Endothelial cell of umbilical vein (primary cell): ENCODE measurements at regions not wholly inside any gene's neighbourhood (a gene's known extent, or its start where the extent isn't known, plus 50 kb on each side); places are given as distances from the start of the nearest gene placed in this dataset.
"Not testable (repeated sequence)": the region's sequence is repeated elsewhere in the genome, so short reads cannot be mapped to it uniquely, and the experiment has no call there.

Experiments used
- BruUV-seq: library from RNA; stranded (reverse); fragments of 400-500 nt; replicated peaks from 2 replicates; lab custom pipeline; 2021; lab: Mats Ljungman, UMichigan
- CTCF ChIA-PET: fragments of 300-600, 350-600 bp; sonication (Branson Sonifier 250); formaldehyde crosslinking; loops from one replicate; lab custom pipeline; 2021; ENCODE audit warnings: antibody characterized with exemption, inconsistent platforms; lab: Charles Lee
- POLR2A ChIA-PET: fragments of 300-600, 350-600 bp; sonication (Branson Sonifier 250); formaldehyde crosslinking; loops from one replicate; lab custom pipeline; 2021; ENCODE audit warnings: antibody characterized with exemption, inconsistent platforms; lab: Charles Lee
- DNase-seq: peaks from one replicate; pipeline ENCODE4 v3.0.0-alpha.2; 2011; ENCODE audit warnings: low read depth, low spot score
- FAIRE-seq: peaks from 2 replicates; lab custom pipeline; 2011; peaks lifted over from hg19 to GRCh38; lab: Jason Lieb, UNC
- H2AFZ ChIP-seq: 2 replicates; pipeline ENCODE4 v1.6.0; 2012; ENCODE audit warnings: low read depth, low read length, control low read depth, inconsistent platforms
- H3K27ac ChIP-seq: 2 replicates; pipeline ENCODE4 v1.5.1; 2011; ENCODE audit warnings: low read depth, mild to moderate bottlenecking, control low read depth, low read length, moderate library complexity; ENCODE audit not compliant: insufficient read depth
- H3K27me3 ChIP-seq, 2 experiments: 2 replicates each; pipeline versions ENCODE4 v1.6.0 to v1.6.1; 2011; ENCODE audit warnings: low read length in 2 of 2, mixed read lengths in 1 of 2; ENCODE audit not compliant: control insufficient read depth in 2 of 2, insufficient read depth in 2 of 2
- H3K36me3 ChIP-seq, 2 experiments: 2 replicates in 1 of 2; 3 replicates in 1 of 2; pipeline ENCODE4 v1.5.1; 2011; ENCODE audit warnings: low read length in 2 of 2, mild to moderate bottlenecking in 1 of 2, moderate library complexity in 1 of 2; ENCODE audit not compliant: control insufficient read depth in 2 of 2, insufficient read depth in 2 of 2; ENCODE audit errors: extremely low read depth in 1 of 2
- H3K4me1 ChIP-seq: 3 replicates; pipeline ENCODE4 v1.5.1; 2011; ENCODE audit warnings: mild to moderate bottlenecking, low read length; ENCODE audit not compliant: control insufficient read depth, insufficient read depth; ENCODE audit errors: extremely low read depth
- H3K4me2 ChIP-seq: 2 replicates; pipeline ENCODE4 v1.6.1; 2011; ENCODE audit warnings: low read length, control low read depth, mixed read lengths; ENCODE audit not compliant: insufficient read depth
- H3K4me3 ChIP-seq, 3 experiments: fragments of 200-600 bp in 1 of 3; sonication (generic), shearing (Covaris generic) in 1 of 3; replicated peaks in 1 of 3; 2 replicates each; pipeline ENCODE4 v1.5.1; 2011 to 2016; ENCODE audit warnings: control low read depth in 3 of 3, low read length in 3 of 3, mild to moderate bottlenecking in 2 of 3, inconsistent platforms in 1 of 3, low read depth in 1 of 3, moderate library complexity in 1 of 3; ENCODE audit not compliant: insufficient read depth in 1 of 3
- H3K79me2 ChIP-seq: 2 replicates; pipeline ENCODE4 v1.6.0; 2012; ENCODE audit warnings: low read length, inconsistent platforms; ENCODE audit not compliant: control insufficient read depth, insufficient read depth
- H3K9ac ChIP-seq: replicated peaks from 2 replicates; pipeline ENCODE3; 2011; ENCODE audit warnings: low read length, control low read depth; ENCODE audit not compliant: insufficient read depth; ENCODE audit errors: extremely low read depth
- H3K9me1 ChIP-seq: replicated peaks from 3 replicates; pipeline ENCODE4 v1.6.0; 2011; ENCODE audit warnings: mild to moderate bottlenecking, low read length; ENCODE audit not compliant: control insufficient read depth, insufficient read depth; ENCODE audit errors: extremely low read depth
- H3K9me3 ChIP-seq: replicated peaks from 2 replicates; pipeline ENCODE4 v1.5.1; 2012; ENCODE audit warnings: low read length, inconsistent platforms; ENCODE audit not compliant: control insufficient read depth, insufficient read depth
- H4K20me1 ChIP-seq: replicated peaks from 2 replicates; pipeline ENCODE3; 2011; ENCODE audit warnings: mild to moderate bottlenecking, low read length; ENCODE audit not compliant: control insufficient read depth, insufficient read depth; ENCODE audit errors: extremely low read depth
- CTCF ChIP-seq, 2 donors: IDR thresholded peaks; 1 replicate in 1 of 2; 2 replicates in 1 of 2; pipeline ENCODE4 v1.5.1; 2011; ENCODE audit warnings: low read length in 2 of 2, mild to moderate bottlenecking in 2 of 2, moderate library complexity in 2 of 2, control low read depth in 1 of 2, inconsistent platforms in 1 of 2, low read depth in 1 of 2; ENCODE audit not compliant: insufficient read depth in 1 of 2; ENCODE audit errors: extremely low read depth in 1 of 2
- EZH2 ChIP-seq: IDR thresholded peaks from 2 replicates; pipeline ENCODE4 v1.6.1; 2012; ENCODE audit warnings: borderline replicate concordance, low read depth, mild to moderate bottlenecking, moderate library complexity, low read length, inconsistent platforms; ENCODE audit not compliant: severe bottlenecking
- FOS ChIP-seq: IDR thresholded peaks from 2 replicates; pipeline ENCODE4 v1.6.1; 2011; ENCODE audit warnings: mild to moderate bottlenecking, low read length, moderate library complexity, borderline replicate concordance; ENCODE audit not compliant: insufficient read depth
- GATA2 ChIP-seq: IDR thresholded peaks from 2 replicates; pipeline ENCODE4 v1.7.0; 2011; ENCODE audit warnings: low read depth, mild to moderate bottlenecking, moderate library complexity, mixed read lengths, low read length; ENCODE audit not compliant: insufficient read length, insufficient read depth
- JUN ChIP-seq: IDR thresholded peaks from 2 replicates; pipeline ENCODE4 v1.6.1; 2011; ENCODE audit warnings: borderline replicate concordance, low read depth; ENCODE audit not compliant: insufficient read length, insufficient read depth
- MAX ChIP-seq: IDR thresholded peaks from 2 replicates; pipeline ENCODE4 v1.6.1; 2011; ENCODE audit not compliant: insufficient read depth, insufficient read length
- MYC ChIP-seq: IDR thresholded peaks from one replicate; pipeline ENCODE4 v1.6.1; 2011; ENCODE audit warnings: mild to moderate bottlenecking, low read depth, low read length
- POLR2A ChIP-seq: IDR thresholded peaks from 2 replicates; pipeline ENCODE4 v1.6.1; 2012; ENCODE audit warnings: low read depth, mild to moderate bottlenecking, control low read depth, low read length
- POLR2AphosphoS5 ChIP-seq: IDR thresholded peaks from 2 replicates; pipeline ENCODE4 v1.6.1; 2012; ENCODE audit warnings: low read depth, mild to moderate bottlenecking, control low read depth, low read length, moderate library complexity; ENCODE audit not compliant: insufficient read depth
- dilution Hi-C: fragments of 300-500 bp; cut with MboI; formaldehyde crosslinking; loops from one replicate; pipeline ENCODE4 v1.15.0; 2019; ENCODE audit warnings: low sequenced_read_pairs; ENCODE audit not compliant: extremely low pct_ligation_motif_present
- intact Hi-C: fragments of 100-400 bp; cut with micrococcal nuclease; formaldehyde crosslinking; loops from one replicate; pipeline ENCODE4 v1.10.0; 2022

GRCh38 chr16:58882292-58882691 lies 148.2 kb upstream of the GOT2 start:
- ChIA-PET POLR2A (no interaction called here), CTCF (no interaction called here)
- Histone ChIP-seq H3K9ac (no peak overlapping the region), H3K9me1 (no peaks in the 10 kb centered on the region), H3K79me2 (no peaks in the 10 kb centered on the region), H2AFZ (no peak overlapping the region), H3K4me3 (no peak overlapping the region), H3K4me1 (no peaks in the 10 kb centered on the region), H3K27ac (no peak overlapping the region), H3K9me3 (no peaks in the 10 kb centered on the region), H4K20me1 (no peaks in the 10 kb centered on the region), H3K36me3 (no peaks in the 10 kb centered on the region), H3K27me3 (no peaks in the 10 kb centered on the region), H3K4me2 (no peak overlapping the region)
- dilution Hi-C loops = no loop called here
- intact Hi-C loops = no loop called here
- FAIRE-seq (no peak), DNase-seq (no peak)
- no TSS peak for BruUV-seq
- no peak for TF ChIP-seq EZH2
- TF ChIP-seq CTCF (IDR thresholded peaks at IDR 0.05; ENCODE audit: extremely low read depth in 1 of 2, insufficient read depth in 1 of 2, low read depth in 1 of 2, low read length in 2 of 2) = no peak
- TF ChIP-seq MAX = no peak
- no peak for TF ChIP-seq FOS
- no peak for TF ChIP-seq JUN
- no peak for TF ChIP-seq MYC
- no peak for TF ChIP-seq POLR2AphosphoS5
- TF ChIP-seq GATA2 = no peak
- TF ChIP-seq POLR2A = no peak

DNA sequence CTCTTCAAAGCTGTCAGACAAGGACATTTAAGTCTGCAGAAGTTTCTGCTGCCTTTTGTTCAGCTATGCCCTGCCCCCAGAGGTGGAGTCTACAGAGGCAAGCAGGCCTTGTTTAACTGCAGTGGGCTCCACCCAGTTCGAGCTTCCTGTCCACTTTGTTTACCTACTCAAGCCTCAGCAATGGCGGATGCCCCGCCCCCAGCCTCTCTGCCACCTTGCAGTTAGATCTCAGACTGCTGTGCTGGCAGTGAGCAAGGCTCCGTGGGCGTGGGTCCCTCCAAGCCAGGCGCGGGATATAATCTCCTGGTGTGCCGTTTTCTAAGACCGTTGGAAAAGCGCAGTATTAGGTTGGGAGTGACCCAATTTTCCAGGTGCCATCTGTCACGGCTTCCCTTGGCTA lies 144.5 kb upstream of the GOT2 start:
- H3K4me2 ChIP-seq, H3K4me3 ChIP-seq, H3K36me3 ChIP-seq, H3K27ac ChIP-seq, H3K9me3 ChIP-seq, CTCF ChIA-PET, H2AFZ ChIP-seq, H3K79me2 ChIP-seq, H4K20me1 ChIP-seq, H3K9me1 ChIP-seq, BruUV-seq, intact Hi-C loops, H3K9ac ChIP-seq, DNase-seq, dilution Hi-C loops, H3K4me1 ChIP-seq, POLR2A ChIA-PET, H3K27me3 ChIP-seq, FAIRE-seq: not testable (repeated sequence)
